HG03175 (cell line): ENCODE measurements at regions not wholly inside any gene's neighbourhood (a gene's known extent, or its start where the extent isn't known, plus 50 kb on each side); places are given as distances from the start of the nearest gene placed in this dataset.

ENCODE experiments used
- ATAC-seq: cut with Tn5 transposase; IDR thresholded peaks from one replicate; pipeline ENCODE4 v1.9.1; 2021; ENCODE audit warnings: mild to moderate bottlenecking, moderate library complexity; ENCODE audit not compliant: unreplicated experiment

DNA sequence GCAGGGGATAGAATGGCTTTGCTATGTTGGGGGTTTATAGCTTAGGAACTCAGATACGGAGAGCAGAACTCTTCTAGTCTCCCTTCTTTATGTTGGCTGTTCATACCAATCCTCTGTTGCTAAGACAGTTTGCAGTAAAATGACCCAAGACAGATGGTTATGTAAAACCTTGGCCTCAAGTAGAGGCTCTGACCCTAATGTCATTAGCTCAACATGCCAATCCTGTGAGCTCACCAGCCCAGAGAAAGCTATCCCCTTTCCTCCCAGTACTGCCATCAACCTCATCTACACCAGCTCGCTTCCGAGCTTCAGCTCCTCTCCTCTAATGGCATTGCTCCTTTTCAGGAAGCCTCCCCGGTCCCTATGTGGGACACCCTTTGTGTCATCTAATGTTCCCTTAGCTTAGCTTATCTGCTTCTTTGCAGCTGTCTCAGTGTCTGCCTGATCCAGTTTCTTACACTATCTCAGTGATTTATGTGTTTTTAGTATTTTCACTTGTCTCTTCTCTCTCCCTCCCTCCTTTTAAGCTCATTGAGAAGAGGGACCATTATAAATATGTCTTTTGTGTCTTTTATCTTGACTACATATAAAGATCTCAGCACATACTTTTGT is 281.3 kb upstream of the CLINT1 start:
- no peak for ATAC-seq

DNA sequence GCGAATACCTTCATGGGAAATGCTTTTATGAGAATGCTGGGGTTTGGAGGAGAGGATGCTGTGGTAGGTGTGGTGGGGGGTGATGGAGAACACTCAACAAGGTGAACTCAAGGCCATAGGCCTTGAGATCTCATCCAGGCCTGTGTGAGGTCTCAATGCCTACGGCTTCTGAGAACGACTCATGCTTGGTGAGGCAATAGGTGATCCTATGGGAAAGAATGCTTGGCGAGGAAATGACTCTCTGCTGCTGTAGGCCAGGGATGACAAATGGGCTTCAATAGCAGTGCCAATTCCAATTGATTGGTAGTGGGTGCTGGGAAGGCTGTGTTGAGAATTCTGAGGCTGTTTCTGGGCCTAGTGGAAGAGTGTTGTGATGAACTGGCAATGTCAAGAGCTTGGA is 280.2 kb upstream of the CLINT1 start:
- no peak for ATAC-seq

DNA sequence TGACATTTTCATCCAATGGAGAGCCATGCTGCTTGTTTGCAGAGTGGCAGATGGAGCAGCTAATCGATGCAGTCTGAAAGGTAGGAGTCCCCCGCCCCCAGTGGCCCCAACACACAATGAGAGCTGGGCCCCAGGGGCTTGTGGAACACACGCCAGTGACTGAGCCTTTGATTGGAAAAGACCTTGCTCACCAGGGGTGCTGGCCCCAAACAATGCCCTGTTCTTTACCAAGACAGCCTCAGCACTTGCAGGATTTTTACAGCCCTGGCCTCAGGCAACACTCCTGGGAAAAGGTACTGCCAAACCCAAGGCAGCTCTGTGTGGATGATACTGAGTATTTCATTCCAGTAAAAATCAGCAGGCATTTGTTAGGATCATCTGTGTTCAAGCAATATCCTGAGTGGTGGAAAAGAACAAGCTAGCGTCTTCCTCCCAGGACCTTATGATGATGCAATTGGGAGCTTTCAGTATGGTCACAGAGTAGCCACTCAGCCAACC is 276.8 kb upstream of the CLINT1 start:
- no peak for ATAC-seq

DNA sequence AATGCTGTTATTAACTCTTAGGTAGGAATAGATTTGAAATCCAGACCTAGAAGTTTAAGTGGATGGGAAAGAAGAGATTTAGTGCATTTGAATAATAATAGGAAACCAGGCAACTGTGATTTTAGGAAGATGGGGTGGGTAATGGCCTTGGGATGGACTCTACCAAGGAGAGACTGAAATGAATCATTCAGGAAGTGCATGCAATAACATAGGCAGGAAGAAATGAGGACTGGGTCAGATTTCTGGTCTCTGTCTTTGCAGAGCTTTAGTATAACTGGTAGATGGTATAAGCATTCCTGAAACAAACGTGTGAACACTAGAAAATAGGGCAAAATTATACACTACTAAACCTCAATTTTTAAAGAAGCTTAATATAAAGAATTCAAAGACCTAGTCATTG is 274.4 kb upstream of the CLINT1 start:
- no peak for ATAC-seq

DNA sequence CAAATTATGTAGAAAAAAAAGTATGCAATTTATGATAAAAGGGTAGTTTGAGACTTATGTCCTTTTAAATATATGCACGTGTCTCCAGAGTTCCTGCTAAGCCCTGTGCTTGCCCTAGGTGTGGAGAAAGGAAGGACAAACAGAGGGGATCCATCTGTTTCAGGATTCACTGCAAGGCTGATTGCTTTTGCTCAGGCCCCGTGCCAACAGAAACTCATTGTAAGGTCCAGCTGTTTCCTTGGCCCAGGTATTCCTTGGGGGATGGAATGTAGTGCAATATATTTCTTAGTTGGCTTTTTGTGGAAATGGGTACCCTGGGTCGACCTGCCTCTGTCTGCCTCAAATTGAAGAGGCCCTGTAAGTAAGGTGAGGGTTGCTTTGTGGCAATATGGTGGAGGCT is 268.6 kb upstream of the CLINT1 start:
- no peak for ATAC-seq

DNA sequence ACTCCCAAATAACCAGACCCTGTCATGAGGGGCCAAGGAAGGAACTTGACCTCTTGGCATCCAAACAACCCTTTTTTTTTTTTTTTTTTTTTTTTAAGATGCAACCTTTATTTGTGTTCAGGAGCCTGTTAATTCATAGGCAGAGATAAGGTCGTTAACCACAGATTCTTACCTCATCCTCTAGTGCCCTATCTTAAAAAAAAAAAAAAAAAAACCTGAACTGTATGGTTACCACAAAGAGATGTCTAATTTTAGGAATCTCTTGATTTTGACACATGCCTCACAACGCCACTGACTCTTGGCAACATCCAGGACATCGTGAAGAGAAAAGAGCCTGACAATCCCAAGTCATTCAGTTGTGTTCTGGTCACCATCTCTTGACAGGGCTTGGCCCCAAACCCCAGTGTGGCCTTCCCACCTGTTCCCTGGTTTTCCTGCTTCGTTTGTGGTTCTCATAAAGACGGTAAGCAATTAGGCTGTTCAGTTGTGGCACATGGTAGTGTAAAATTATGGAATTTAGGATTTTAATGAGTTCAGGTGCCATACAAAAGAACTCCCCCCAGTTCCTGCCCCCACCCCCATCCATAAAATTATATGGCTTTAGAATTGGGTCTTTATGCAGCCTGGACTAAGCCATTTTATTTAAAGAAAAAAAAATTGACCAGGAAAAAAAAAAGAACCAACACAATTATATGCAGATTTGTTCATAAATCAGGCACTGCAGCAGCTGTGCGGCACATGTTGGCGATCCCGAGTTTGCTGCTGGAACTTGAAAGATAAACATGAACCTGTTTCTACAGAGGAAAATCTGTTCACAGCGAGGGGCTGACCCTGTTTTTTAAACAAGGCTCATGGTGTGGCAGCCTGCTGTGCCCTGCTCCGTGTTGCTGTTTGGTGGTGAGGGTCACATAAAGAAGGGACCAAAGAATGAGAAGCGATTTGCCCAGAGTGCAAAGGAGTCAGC is 267.8 kb upstream of the CLINT1 start:
- no peak for ATAC-seq

DNA sequence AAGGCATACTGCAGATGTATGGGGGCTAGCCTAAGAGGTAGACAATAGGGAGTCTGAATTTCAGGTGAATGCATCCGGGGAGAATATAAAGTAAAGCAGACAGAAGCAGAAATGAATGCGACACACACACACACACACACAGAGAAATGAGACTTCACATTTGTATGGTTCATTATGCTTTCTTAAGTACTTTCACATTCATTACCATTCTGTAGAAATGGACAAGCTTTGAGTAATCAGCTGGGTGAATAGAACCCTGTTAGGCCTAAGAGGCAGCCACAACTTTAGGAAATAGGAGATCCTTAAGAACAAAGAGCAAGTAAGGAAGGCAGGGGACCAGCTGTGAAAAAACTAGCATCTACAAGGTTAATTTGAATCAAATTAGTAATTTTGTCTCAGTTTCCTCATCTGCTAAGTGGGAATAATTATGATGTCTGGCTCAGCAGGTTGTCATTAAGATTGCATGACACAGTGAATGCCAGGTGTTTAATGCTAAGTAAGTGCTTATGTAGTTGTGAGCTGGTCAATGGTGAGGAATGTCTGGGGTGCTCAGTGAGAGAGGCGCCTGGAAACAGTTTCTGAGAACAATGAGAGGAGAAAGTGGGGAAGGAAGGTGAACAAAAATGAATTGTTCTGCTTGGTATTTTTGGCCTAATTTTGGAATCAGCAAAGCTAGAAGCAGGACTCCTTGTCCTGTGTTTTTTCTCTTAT is 265.8 kb upstream of the CLINT1 start:
- no peak for ATAC-seq

DNA sequence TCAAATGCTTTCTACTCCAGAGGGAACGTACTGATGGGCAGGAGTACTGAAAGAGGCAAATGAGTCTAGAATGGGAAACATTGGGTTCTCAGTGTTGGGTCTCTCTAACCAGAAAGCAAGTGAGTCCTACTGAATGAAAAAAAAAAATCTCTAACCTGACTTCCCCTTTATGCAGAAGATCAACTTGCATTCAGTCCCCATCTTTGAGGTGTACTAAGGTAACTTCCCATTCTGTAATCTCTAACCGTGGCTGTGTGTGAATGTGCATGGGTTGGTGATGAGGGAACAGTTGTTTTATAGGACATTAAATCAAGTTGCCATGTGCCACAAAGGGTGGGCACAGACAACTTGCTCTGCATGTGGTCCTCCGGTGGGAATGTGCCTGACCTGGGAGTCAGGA is 264.6 kb upstream of the CLINT1 start:
- no peak for ATAC-seq

DNA sequence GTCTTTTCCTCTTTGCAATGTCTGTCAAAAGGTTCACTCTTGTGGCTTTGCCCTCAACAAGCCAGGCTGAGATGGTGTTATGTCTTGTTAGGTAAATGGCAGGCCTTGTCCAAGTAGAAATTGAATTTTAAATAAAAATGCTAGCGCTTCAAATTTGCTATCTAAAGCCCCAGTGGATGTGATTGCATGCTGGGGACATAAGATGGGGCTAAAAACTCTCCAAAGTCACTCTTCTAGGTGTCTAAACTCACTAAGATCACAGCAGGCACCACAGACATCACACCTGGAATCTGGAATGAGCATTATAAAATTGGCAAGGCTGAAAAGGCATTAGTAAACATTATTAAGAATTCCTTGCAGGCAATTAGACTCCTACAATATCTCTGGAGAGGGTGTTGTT is 262.7 kb upstream of the CLINT1 start:
- ATAC-seq, result no peak

DNA sequence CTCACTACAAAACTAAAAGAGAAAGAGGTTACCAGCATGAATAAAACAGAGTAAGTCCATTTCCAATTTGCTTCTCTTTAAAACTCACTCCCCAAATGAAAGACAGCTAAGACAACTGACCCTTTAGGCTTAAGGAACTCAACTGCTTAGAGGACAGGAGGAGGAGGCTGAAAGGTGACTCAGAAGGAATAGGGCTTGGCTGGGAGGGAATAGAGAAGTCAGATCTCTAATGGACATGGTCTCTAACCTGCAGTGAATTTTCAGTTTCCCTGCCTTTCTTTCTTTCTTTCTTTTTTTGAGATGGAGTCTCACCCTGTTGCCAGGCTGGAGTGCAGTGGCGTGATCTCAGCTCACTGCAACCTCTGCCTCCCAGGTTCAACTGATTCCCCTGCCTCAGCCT is 261.8 kb upstream of the CLINT1 start:
- ATAC-seq, result no peak

DNA sequence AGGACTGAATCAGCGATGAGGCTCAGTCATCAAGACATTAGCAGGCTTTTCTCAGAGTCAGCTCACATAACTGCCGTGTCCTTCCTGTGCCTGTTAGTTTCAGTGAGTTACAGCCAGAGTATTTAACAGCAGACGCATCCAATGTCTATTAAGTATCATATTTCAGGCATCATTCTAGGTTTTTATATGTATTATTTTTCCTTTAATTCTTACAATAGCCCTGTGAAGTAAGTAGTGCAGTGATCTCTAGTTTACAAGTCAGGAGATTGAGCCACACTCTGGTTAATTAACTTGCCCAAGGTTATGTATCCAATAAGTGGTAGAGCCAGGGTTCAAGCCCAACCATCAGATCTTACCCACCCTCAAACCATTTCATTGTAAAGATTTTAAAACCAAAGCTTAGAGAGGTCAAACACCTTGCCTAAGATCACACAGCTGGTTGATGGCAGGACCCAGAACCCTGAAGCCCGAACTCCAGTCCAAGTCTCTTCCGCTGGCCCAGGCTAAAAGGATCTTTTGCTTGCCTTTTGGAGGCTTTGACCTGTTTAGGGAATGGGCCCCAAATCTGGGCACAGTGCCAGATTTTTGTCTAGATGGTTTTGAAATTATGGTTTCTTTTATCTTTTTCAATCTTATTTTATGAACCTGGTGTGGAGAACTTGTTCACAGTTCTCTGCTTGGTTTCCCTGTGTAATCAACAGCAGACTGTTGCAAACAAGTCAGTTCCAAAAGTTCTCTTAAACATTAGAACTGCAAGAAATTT is 261.2 kb upstream of the CLINT1 start:
- no peak for ATAC-seq

DNA sequence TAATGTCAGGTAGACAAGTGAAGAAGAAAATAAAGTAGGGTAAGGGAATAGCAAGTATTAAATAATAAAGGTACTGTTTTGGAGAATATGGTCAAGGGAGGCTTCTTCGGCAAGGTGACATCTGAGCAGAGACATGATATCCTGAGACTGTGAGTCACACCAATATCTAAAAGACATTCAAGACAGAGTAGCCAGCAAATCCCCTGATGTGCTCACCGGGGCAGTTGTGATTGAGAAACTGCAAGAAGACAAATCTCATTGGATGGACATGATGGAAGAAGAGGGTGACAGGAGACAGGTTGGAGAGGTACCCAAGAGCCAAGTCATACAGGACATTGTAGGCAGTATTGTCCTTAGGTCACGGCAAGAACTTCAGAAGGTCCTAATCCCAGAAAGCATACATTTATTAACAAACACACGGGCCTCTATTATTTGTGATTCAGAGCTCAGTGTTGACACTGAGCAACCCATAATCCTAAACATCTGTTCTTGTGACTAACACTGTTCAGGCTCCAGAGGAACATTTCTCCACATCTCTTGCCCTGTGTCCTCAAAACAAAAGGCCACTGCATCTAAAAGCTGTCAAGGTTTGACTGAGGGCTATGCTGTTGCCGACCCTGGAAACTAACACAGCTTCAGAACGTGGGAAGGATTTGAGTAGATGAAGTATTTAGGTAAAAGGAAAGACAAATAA is 258.7 kb upstream of the CLINT1 start:
- ATAC-seq, result no peak

DNA sequence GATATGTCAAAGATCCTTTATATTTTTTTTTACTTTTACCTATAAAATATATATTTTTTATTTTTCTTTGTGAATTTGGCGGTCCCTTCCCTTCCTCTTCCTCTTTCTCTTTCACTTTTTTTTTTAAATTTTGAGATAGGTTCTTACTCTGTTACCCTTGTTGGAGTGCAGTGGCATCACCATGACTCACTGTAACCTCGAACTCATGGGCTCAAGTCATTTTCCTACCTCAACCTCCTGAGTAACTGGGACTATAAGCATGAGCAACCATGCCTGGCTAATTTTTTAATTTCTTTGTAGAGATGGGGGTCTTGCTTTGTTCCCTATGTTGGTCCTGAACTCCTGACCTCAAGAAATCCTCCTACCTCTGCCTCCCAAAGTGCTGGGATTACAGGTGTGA is 258.0 kb upstream of the CLINT1 start:
- no peak for ATAC-seq

DNA sequence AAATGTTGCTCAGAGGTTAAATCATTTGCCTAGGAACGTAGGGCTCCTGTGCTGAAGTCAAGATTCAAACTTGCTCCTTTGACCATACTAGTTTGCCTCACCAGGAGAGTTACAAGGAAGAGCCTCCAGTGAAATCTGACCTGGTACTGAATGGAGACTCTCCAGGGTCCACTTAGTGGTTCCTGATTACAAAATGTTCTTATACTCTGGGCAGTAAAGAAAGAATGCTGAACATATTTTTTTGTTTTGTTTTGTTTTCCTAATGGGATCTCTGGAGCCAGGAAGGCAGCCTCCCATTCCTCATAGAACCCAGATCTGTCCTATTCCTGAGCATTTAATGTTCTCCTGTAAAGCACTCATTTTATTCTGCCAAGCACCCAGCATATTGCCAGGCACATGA is 256.5 kb upstream of the CLINT1 start:
- ATAC-seq, result no peak

DNA sequence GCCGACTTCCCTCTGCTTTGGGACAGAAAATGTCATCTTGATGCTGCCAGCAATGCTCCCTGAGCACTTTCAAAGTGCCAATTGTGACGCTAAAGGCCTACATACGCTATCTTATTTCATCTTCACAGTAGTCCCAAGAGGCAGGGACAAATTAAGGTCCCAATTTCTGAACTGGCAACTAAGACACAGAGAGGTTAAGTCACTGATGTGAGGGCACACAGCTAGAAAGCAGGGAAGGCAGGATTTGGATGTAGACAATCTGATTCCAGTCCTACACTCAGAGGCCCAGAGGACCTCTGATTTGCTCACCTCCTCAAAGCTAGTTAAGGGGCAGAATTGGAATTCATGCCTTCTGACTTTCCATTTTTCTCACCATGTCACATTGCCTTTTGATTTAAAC is 249.2 kb upstream of the CLINT1 start:
- ATAC-seq, result no peak

DNA sequence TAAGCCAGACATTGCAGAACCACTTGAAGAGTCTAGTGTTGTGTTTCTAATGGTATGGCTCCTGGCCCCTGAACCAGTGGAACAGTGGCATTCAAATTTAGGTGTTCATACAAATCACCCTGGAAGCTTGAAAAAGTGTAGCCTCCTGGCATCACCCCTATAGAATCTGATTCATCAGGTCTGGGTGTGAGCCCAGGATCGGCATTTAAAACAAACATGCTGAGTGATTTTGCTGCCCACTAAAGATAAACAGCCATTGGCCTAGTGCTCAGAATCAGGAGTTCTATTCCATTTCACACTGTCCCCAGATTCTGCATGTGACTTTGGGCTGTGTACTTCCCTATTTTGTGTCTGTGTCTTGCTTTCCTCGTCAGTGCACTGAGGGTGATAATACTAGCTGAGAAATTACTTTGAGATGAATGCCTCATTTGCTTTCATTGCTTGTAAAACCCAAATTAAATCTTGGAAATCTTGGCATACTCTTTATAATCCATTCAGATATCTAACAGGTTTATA is 241.5 kb upstream of the CLINT1 start:
- no peak for ATAC-seq

DNA sequence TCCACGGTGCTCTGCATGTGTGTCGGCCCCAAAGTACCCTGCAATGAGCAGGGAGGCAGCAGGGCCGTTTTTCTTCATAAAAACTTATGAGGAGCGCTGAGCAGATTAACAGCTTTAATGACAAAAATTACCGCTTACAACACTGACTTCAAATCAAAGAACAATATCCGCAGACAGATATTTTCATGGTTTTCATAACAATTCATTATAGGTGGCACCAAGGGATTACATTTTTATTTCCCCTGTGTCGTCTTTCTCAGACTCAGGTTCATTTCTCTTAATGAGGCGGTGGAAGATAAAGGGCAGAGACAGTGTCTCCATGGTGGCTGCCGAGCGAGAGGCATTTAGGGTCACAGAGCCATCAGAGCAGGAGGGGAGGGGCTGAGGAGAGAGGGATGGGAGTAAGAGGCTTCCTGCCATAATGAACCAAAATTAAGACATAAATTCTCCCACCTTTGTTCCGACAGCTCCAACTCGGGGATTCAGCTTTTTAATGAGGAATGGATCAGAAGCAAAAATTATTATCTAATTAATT is 240.7 kb upstream of the CLINT1 start:
- ATAC-seq, result no peak

DNA sequence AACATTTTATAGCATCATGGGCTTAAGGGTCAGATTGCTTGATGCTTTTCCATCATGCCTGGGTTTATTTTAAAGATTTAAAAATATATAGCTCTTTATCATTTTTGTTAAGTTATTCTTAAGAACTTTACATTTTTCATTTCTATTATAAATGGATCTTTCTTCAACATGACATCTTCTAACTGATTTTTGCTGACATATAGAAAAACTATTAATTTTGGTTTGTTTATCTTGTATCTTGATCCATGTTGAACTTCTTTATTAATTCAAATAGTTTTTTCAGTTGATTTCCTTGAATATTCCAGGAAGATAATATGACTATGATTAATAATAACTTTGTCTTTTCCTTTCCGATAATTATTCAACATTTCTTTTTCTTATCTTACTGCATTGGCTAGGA is 237.9 kb upstream of the CLINT1 start:
- no peak for ATAC-seq

DNA sequence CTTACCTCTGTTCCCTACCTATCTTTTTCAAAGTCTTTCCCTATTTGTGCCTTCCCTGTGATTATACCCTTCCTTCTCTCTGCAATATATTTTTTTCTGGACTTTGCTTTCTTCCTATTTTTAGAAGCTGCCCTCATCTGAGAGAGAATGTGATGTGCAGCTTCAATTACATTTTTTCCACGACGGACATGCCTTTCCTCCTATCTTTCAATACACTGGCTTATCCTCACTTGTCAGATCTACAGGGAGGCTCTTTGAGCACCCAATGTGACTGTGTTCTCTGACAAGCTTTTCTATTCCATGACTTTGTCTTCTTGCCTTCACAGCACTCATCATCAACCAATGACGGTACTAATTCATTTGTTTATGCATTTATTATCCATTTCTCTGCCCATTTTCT is 227.9 kb upstream of the CLINT1 start:
- ATAC-seq, result no peak

DNA sequence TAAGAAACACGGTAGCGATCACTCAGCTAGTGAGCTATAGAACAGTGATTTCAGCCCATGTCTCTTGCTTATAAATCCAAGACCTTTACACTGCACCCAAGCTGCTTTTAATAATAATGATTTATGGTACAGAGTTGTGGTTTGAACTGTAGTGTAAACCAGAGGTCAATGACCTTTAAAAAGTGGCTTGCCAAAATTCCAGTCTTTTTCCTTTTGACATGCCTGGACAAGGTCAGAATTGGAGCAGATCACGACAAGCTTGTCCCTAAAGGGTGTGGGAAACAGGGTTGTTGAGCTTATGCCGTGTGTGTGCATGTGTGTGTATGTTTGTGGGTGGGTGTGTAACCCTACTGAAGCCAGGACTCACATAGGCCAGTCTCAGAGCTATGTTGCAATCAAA is 225.3 kb upstream of the CLINT1 start:
- no peak for ATAC-seq
